Suppressor macrophage treated with lipopolysaccharide for 4 hours (primary cell): ENCODE measurements at regions not wholly inside any gene's neighbourhood (a gene's known extent, or its start where the extent isn't known, plus 50 kb on each side); places are given as distances from the start of the nearest gene placed in this dataset.
"Not testable (repeated sequence)": the region's sequence is repeated elsewhere in the genome, so short reads cannot be mapped to it uniquely, and the experiment has no call there.

ENCODE experiments used
- DNase-seq: peaks from one replicate; pipeline ENCODE4 v3.0.0-alpha.2; 2020

DNA sequence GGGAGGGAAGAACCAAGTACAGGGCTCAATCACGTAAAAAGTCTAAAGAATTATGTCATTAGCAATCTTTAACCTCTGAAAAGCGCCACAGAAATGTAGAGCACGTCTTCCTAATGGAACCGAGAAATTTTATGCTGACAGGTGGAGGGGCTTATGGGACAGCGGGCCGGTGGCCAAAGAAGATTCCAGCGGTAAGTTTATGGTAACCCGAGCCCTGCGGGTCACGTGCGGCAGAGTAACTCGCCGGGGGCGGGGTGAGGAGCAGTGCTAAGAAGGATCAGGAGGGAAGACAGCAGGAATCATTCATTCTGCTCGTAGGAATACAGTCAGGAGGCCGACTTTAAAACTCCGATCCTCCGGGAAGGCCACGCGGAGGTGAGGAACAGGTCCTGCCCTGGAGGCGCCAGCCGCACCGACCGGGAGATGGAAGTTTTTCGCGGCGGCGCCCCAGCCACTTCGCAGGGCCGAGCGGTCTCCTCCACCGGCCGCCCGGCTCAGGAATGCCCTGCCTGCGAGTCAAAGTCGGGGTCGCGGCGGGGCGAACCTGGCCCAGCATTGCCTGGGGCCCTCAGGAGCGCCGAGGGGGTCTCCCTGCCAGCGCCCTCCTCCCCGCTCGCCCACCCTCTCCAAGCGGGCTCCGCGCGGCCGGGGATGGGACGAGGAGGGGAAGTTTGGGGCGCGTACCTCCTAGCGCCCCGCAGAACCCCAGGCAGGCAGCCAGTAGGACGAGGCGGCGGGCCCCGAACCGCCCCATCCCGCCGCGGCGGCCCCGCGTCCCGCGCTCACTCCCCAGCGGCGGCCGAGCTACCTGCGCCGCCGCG is 101.8 kb downstream of the ESM1 start:
- peak; percentile 19 for DNase-seq

DNA sequence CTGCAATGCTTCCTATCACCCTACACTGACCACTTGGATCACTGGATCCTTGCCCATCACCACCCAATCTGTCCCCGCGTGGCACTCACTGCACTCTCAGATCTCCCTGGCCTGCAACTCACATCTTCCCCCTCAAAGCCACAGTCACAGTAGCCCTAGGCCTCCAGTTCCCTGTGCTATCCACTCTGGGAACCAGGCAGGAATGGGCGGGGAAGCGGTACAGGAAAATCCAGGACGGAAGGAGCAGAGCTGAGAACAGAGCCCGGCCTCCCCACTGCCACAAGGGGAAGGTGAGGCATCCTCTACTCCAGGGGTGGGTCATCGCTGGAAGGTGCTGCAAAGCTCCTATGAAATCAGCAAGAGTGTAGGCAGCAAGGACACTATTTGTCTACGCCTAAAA is 102.6 kb downstream of the ESM1 start:
- DNase-seq, result no peak

DNA sequence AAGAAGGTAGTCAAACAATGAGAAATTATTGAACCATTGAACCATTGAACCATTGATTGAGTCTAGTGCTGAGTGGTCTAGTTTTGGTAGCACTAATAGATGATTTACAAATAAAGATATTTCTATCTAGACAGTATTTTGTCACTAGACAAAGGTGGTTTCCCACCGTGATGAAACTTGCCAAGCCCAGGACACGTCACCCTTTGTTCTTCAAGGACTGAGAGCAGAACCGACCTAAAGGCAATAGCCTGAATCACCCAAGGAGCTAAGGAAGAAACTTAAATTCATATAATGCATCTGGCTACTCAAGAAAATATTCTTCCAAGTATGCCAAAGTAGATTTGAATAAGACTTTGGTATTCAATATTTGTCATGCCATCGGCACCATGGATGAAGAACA is 103.3 kb downstream of the ESM1 start:
- no peak for DNase-seq

DNA sequence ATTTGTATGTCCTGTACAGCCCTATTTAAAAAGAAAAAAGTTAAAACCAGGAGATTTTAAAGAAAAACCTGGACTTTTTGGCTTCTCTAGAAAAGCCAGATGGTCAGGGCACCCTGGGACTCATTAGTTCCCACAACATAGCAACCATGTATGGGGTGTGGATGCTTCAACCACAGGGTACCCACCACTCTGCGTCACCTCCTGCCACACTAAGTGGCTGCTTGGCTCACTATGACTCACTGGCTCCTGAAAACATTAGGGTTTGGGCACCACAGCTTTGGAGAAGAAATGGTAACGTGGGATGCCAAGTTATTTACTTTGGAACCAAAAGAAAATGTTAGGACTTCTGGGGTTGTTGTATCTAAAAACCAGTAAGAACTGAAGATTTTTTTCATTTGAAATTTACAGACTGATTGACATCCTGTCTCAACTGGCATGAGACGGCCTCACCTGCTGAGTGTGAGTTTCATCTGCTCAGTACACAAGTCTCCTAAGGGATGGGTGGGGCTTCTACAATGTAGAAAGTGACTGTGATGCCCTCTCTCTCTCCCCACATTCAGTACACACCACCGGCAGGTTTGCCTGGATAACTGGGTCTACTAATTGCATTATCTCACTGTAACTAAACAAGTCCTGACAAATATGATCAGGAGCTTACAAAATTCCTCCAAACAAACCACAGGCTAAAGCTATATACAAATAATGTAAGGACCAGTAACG is 103.9 kb downstream of the ESM1 start:
- no peak for DNase-seq

DNA sequence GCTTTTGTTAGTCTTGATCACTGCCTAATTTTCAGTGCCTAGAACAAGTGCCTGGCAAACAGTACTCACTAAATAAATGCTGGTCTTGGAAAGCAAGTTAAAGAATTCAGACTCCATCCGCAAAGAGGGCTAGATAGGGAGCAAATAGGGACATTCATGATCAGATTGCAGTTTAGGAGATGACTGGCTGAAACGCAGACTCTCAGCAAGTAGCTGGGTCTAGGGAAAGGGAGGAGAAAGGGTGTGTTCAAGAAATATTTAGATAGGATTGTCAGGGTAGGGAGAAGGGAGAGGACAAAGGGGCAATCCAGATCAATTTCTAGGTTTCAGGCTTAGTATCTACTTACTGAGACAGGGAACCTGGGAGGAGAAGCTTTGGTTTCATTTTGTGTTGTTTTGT is 108.4 kb downstream of the ESM1 start:
- DNase-seq, result no peak

DNA sequence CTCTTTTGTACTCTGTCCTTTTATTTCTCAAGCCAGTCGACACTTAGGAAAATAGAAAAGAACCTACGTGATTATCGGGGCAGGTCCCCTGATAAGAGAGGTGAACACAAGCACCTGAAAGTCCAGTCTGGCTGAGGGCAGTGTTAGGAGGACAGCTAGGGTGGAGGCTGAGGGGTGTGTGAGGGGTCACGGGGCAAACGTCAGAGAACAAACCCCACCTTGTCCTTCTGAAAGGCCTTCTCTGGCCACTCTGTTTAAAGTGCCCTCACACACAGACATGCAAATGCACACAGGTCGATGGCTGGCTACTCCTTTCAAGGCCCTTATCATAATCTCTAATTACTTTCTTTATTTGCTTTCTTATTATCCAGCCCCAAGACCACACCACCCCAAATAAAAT is 108.8 kb downstream of the ESM1 start:
- DNase-seq, result no peak

DNA sequence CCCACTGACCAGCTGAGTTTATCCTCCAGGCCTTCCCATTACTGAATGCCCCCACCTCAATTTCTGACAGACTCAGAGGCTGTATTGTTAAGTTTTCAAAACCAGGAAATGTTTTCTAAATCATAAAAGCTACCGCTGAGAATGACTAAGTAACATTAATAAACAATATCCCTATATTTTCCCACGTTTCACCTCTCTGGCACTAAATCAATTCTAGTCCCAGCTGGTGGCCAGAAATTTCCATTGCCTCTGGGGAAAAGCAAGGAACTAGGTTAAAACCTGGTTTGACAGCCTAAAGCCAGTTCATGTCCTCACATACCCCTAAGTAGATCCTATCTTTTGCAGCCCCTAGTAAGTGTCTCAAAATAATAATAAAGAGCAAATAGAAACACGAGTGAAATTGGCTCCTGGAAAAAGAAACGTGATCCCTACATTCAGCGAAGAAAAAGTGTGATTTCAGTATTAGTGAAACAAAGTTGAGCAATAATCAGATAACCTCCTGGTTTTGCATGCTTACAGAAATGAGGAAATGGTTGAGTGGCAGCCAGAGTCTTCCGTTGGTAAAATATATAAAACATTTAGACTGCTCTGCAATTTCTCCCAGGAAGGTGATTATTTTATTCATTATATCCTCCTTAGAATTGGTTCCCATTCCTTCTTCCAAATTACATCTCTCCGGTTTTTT is 110.9 kb downstream of the ESM1 start:
- peak; percentile 48 for DNase-seq

DNA sequence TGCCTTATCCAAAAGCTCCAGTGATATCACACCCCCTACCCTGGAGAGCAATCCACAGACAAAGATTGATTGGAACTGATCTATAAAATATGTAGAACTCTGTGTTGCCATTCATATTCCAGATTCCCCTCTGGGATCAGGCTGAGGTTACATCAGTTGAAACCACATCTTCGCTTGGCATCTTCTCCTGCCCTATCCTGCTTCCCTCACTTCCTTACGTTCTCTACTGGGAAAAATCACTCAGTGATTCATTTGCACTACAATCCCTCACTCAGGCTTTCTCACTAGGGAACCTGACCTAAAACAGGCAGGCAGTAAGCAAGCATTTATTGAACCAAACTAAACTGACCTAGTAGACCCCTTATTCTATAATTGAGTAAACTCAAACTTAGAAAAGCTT is 111.7 kb downstream of the ESM1 start:
- DNase-seq, result no peak

DNA sequence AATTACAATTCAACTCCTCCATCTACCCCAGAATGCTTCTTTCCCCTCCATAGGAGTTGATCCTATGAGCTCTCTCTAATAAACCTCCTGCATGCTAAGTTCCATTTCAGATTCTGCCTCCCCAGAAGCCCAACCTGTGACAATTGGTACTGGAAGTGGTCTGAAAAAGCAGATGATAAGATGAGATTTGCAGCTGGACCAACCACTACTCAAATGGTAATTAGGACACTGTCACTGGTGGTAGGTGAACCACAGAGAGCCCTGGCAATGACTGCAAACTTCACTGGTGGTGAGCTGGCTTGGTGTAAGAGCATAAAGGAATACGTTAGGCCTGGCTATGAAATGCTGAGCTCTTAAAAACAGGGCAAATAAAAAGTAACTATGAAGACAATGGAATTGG is 112.6 kb downstream of the ESM1 start:
- no peak for DNase-seq

DNA sequence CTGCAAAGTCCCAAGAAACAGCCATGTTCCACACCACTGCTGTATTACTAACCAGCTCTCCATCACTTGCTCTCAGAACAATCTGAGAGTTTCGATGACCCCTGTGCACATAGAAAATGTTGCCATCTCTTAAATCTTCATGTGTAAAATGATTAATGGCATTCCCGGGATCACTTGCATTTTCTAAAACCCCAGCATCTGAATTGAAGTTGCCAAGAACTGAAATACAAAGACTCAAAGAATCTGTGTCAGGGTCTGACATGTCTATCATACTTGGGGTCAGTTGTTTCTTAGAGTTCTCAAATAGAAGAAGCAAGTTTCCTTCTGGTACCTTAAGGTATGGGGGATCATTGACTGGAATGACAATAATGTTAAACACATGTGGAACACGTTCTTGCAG is 115.1 kb downstream of the ESM1 start:
- DNase-seq, result no peak

DNA sequence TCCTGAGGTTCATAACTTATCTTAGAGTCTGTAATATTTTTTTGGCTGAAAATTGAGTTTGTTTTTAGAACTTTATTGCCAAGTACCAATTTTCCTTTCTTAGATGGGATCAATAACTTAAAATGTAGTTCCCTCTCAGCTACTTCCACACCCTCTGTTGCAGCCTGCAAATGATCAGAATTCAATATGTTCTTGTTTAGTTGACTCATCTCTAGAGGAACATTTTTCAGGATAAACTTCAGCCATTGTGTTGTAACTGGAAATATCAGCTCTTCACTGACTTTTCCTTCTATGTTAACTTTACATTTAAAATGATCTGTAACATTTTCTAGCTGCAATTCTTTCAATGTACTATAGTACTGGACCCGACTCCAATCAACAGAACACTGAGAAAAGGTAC is 115.7 kb downstream of the ESM1 start:
- no peak for DNase-seq

DNA sequence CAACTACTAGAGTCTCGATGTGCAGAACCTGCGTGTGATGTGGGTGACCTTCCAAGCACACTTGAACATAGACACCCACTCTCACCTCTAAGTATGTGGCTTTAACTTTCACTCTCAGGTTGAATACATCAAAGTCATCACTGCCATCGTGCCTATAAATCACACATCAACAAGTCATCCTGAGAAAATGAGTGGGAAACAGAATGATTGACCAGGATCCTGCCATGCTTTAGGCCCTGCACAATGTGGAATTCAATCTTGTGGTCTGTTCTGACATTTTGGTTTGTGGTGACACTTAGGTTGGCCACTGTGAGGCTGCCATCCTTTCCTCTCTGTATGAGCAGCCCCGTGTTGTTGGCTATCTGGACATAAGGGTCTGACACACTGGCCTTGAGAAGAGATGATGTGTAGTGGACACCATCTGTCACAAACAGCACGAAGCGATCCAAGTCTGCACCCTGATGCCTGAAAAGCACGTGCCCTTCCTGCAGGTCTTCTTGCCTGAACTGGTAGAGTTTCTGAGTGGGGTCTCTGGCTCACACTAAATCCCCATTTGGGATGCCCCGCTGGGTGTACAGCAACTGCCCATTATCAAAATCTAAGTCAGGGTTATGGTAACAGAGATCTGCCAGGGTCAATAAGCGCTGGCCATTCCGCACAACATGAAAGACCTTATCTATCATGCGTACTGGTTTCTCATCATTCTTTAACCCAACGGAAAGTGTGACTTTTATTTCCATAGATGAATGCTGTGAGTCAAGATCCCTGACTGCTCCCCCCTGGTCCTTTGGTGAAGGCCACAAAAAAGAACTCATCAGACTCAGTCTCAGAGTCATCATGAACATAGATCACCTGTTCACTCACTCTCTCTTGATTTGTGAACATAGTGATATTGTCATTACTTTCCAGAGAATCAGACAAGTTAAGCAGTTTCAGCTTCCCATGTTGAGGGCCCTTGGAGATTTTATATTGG is 116.6 kb downstream of the ESM1 start:
- DNase-seq, result no peak

DNA sequence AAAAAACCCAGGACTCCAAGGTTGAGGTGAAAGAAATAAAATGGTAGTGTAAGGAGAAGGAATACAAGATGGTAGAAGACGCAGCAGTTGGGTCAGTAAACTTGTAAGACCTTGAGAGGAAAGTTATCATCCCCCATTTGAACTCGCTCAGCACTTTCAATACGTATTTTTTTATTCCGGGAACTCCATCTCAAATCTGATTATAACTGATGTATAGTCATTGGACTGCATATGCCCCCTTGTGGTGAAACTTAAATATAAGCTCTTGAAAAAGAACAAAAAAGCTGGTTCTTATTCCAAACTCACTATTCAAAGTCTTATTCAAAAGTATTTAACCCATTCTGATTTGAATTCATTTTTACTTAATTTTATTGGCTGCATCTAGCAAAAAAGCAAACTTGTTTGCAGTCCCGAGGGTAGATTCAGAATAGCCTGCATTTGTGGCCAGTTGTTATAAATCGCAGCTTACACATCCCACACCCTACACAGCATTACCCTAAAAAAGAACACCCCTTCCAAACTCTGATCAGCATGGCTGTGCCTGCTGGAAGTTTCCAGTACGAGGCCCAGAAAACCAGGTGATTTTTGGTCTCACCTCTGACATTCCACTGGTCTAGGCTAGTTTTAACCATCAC is 118.0 kb downstream of the ESM1 start:
- peak; percentile 86 for DNase-seq

DNA sequence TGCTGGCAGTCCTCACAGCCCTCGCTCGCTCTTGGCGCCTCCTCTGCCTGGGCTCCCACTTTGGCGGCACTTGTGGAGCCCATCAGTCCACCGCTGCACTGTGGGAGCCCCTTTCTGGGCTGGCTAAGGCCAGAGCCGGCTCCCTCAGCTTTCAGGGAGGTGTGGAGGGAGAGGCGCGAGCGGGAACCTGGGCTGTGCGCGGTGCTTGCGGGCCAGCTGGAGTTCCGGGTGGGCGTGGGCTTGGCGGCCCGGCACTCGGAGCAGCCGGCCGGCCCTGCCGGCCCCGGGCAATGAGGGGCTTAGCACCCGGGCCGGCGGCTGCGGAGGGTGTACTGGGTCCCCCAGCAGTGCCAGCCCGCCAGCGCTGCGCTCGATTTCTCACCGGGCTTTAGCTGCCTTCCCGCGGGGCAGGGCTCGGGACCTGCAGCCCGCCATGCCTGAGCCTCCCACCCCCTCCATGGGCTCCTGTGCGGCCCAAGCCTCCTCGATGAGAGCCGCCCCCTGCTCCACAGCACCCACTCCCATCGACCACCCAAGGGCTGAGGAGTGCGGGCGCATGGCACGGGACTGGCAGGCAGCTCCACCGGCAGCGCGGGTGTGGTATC is 120.4 kb downstream of the ESM1 start:
- DNase-seq, result not testable (repeated sequence)

DNA sequence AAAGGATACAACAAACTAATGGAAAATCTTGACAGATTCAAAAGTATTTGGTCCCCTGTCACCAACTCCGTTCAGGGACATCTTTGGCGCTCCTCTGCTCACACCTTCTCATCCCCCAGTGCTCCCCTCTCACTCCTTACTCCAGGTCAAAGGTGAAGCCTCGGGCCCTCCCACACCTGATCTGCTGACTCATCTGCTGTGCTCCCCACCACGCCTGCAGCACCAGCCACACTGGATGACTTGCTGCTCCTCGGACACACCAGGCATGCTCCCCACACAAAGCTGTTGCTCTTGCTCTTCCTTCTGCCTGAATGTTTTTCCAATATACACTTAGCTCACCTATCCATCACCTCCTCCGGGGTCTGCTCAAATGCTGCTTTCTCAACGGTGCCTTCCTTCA is 123.4 kb downstream of the ESM1 start:
- DNase-seq, result no peak

DNA sequence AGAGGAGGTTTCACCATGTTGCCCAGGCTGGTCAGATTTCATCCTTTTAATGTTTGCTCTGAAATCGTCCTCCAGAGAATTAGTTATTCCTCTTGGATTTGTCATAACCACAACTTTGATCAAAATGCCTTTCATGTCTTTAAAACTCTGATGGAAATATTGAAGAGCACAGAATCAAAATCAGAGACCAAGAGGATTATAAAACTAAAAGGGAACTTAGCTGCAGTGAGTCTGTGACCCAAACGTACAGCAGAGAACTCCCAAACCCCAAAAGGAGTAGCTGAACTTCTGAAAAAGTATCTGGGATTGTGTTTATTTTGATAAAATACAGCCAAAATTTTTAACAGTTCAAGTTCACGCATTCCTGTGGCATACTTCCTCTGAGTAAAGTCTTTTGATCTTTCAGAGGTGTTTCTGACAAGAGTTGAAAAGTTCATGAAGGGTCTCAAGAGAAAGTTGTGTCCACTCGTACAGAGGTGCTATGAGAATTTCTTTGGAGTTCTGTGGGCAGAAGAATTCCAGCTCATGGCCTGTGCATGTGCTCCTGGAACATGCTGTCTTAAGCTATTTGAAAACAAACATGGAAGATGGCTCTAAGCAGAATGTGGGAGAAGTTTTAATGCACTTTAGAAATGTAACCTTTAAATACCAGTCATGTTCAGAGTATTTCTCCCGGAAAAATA is 124.0 kb downstream of the ESM1 start:
- DNase-seq, result no peak

DNA sequence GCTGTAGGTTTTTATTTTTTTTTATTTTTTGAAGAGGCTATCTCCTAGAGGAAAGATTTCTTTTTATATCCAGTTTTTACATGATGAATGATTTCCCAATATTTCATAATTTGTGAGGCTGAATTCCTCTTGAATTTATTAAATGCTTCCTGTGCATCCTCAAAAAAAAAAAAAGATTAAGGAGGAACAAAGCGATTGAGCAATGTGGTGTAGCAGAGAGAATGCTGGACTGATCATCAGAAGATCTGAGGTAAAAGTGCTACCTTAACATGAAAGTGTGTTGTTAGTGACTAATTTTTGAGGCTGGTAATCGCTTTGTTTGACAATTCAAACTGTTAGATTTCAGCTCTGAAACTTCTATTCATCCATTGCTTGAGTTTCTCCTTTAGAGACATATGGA is 125.1 kb downstream of the ESM1 start:
- peak; percentile 6 for DNase-seq

DNA sequence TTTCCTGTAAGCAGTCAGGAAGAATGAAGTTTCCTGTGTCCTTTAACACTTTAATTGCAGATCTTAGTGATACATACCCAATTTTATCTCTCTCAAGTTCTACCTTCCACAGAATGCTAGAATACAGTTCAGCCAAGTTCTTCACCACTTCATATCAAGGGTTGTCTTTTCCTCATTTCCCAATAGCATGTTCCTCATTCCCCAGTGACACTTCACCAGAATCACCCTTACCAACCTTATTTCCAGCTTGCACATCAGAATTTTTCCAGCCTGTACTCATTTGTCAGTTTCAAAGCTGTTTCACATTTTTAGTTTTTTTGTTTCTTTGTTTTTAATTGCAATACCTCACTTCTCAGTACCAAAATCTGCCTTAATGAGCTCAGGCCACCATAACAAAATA is 126.1 kb downstream of the ESM1 start:
- peak; percentile 34 for DNase-seq

DNA sequence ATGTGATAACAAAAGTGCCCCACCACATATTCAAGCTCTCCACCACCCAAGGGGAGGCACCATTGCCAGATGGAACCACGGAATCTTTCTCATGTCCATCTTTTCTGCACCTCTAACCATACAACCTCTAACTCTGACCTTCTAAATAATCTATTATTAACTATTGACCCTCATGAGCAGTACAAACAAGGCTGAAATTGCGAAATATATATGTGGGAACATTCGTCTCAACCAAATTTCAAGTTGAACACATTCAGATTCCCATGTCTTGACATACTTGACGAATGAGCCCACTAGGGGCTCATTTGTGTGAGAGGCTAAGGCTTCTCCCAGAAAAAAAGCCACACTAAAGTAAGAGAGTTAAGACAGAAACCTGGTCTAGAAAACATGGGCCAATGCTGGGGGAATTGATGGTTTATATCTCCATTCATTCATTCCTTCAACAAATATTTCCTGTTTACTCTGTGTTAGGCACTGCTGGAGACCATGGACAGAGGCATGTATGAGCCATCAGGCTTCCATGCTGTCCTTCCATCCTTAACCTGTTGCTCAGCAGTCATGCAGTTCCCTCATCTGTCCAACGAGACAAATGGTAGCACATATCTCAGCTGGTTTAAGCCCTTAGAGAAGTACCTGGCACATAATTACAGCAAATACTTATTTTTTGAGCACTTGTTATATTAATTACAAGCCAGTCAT is 130.4 kb downstream of the ESM1 start:
- DNase-seq, result no peak

DNA sequence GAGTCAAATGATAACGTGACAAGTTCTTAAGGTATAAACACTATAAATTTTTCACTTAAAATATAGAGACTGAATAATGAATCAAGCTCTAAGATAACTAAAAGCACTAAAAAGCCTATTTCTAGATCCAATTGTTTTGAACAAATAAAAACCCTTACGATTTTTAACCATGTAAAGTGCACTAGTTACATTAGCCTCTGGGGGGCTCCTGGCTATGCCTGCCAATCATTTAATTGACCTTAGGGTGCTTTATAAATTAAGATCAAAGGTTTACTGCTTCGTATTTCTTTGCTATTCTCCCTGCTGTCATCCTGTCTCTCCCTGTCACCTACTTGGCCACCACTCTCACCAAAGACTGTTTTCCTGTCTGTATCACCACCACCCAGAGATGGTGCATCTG is 133.4 kb downstream of the ESM1 start:
- DNase-seq, result no peak

DNA sequence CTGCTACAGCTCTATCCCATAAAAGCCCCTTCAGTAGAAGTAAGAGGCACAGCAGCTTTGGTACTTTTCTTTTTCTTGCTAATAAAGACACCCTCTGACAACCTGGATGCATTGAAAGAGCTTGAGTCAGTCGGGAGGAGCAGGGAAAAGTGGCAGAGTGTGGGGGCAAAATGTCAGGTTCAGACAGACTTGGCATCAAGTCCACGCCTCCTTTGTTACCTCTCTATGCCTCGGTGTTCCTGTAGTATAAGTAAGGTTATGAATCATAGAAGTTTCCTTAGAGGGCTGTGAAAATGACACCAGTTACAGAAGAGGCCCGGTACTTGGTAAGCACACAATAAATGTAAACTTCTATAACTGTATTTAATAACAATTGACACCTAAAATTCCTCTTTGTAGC is 133.9 kb downstream of the ESM1 start:
- no peak for DNase-seq
